Osteocyte (in vitro differentiated cells): ENCODE measurements at regions not wholly inside any gene's neighbourhood (a gene's known extent, or its start where the extent isn't known, plus 50 kb on each side); places are given as distances from the start of the nearest gene placed in this dataset.

Experiments
- DNase-seq: peaks from one replicate; pipeline ENCODE4 v3.0.0; 2021; ENCODE audit warnings: mixed read lengths; ENCODE audit not compliant: unreplicated experiment; ENCODE audit errors: extremely low spot score
- H3K27ac Mint-ChIP-seq: one replicate; pipeline ENCODE4 v1.8.0; 2021; ENCODE audit warnings: mild to moderate bottlenecking, mixed read lengths; ENCODE audit not compliant: unreplicated experiment
- H3K27me3 Mint-ChIP-seq: one replicate; pipeline ENCODE4 v1.8.0; 2021; ENCODE audit warnings: mixed read lengths; ENCODE audit not compliant: unreplicated experiment
- H3K36me3 Mint-ChIP-seq: one replicate; pipeline ENCODE4 v1.8.0; 2021; ENCODE audit warnings: mixed read lengths; ENCODE audit not compliant: unreplicated experiment
- H3K4me1 Mint-ChIP-seq: one replicate; pipeline ENCODE4 v1.8.0; 2021; ENCODE audit warnings: mixed read lengths; ENCODE audit not compliant: unreplicated experiment
- H3K4me3 Mint-ChIP-seq: one replicate; pipeline ENCODE4 v1.8.0; 2021; ENCODE audit warnings: mild to moderate bottlenecking, moderate library complexity, mixed read lengths; ENCODE audit not compliant: unreplicated experiment
- H3K9me3 Mint-ChIP-seq: one replicate; pipeline ENCODE4 v1.8.0; 2021; ENCODE audit warnings: mixed read lengths; ENCODE audit not compliant: unreplicated experiment
- TF ChIP-seq, protein P1 (sequence below): fragments of 200-600 bp; sonication (generic); IDR thresholded peaks from 2 replicates; pipeline ENCODE4 v1.5.0; 2021; ENCODE audit warnings: antibody characterized with exemption, mild to moderate bottlenecking, moderate library complexity

DNA sequence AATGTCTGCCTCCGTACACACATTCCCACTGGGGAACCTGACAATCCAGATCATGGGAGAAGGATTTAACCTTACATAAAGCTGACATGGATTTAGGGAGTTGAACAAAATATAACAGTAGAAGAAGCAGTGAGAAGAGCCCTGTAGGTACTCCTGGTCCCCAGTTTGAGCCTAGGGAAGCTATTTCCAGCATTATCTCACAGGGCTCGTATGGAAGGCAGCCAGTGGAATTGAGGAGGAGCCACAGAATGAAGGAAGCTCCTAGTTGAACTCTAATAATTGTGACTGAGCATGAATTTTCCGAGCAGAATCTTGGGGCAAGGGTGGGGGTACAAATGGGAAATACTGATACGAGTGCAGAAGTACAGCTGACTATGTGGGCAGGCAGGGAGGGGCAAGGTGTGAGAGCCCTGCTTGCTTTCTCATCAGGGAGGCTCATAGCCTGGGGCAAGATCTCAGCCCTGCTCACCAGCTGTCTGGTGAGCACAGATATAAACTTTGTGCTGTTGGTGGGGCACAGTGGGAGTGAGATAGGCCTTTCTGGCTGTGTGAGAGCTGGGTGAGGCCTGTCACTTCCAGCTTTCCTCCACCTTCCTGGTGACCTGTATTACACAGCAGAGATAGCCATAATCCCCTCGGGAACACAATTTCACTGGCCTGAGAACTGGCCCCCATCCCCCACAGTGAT lies 290.7 kb upstream of the IL12B start:
- Mint-ChIP-seq H3K27ac (no peak overlapping the region), H3K36me3 (peaks cover 2% of the 10 kb centered on the region), H3K4me3 (no peak overlapping the region), H3K4me1 (no peaks in the 10 kb centered on the region), H3K9me3 (peaks cover 27% of the 10 kb centered on the region), H3K27me3 (peaks cover 57% of the 10 kb centered on the region)
- TF ChIP-seq, protein P1, sequence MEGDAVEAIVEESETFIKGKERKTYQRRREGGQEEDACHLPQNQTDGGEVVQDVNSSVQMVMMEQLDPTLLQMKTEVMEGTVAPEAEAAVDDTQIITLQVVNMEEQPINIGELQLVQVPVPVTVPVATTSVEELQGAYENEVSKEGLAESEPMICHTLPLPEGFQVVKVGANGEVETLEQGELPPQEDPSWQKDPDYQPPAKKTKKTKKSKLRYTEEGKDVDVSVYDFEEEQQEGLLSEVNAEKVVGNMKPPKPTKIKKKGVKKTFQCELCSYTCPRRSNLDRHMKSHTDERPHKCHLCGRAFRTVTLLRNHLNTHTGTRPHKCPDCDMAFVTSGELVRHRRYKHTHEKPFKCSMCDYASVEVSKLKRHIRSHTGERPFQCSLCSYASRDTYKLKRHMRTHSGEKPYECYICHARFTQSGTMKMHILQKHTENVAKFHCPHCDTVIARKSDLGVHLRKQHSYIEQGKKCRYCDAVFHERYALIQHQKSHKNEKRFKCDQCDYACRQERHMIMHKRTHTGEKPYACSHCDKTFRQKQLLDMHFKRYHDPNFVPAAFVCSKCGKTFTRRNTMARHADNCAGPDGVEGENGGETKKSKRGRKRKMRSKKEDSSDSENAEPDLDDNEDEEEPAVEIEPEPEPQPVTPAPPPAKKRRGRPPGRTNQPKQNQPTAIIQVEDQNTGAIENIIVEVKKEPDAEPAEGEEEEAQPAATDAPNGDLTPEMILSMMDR, result no peak
- no peak for DNase-seq

DNA sequence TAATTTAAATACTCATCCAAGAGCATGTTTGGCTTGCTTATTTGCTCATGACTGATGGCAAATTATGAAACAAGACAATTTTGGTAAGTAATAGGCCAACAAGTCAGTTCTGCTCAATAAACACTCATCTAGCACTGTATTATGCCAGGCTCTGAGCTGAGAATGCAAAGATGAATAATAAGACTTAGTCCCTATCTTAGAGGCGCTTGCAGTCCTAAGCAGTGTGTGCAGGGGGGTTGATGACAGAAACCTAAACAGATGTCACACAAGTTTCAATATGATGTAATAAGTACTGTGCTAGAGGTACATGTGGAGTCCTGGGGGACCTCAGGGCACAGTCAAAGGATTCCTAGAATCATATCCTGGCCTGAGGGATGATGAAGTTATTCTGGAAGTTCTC lies 287.6 kb upstream of the ADRA1B start:
- H3K9me3 Mint-ChIP-seq, result peaks cover 21% of the 10 kb centered on the region
- TF ChIP-seq, protein P1, result no peak
- H3K36me3 Mint-ChIP-seq, result no peaks in the 10 kb centered on the region
- H3K4me1 Mint-ChIP-seq, result no peaks in the 10 kb centered on the region
- no peak for DNase-seq
- no peak overlapping the region for H3K27ac Mint-ChIP-seq
- peaks cover 50% of the 10 kb centered on the region for H3K27me3 Mint-ChIP-seq
- no peak overlapping the region for H3K4me3 Mint-ChIP-seq

- no peak for DNase-seq
- Mint-ChIP-seq H3K27me3 (peaks cover 47% of the 10 kb centered on the region), H3K36me3 (no peaks in the 10 kb centered on the region), H3K9me3 (peaks cover 17% of the 10 kb centered on the region), H3K27ac (no peak overlapping the region), H3K4me3 (no peak overlapping the region), H3K4me1 (no peaks in the 10 kb centered on the region)
- TF ChIP-seq, protein P1, result no peak
These were observed 287.1 kb upstream of the ADRA1B start for GRCh38 chr5:159629158-159629557.

DNA sequence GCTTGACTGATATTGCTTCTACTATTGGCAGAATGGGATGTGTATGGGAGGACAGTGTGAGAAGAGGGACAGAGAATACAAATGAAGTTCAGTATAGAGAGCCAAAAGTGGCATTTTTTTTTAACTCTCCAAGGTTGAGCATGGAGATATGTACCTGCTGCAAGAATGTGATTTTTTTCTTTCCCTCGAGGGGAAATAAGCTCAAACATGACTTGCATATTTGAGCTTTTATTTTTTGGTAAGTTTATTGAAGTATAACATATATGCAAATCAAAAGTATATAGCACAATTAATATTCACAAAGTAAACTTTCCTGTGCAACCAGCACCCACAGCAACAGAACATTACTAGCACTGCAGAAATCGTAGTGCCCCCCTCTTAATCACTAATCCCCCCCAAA lies 285.7 kb upstream of the ADRA1B start:
- H3K4me1 Mint-ChIP-seq, result no peaks in the 10 kb centered on the region
- H3K27ac Mint-ChIP-seq, result no peak overlapping the region
- no peak for DNase-seq
- peaks cover 39% of the 10 kb centered on the region for H3K27me3 Mint-ChIP-seq
- H3K36me3 Mint-ChIP-seq, result no peaks in the 10 kb centered on the region
- peaks cover 11% of the 10 kb centered on the region for H3K9me3 Mint-ChIP-seq
- TF ChIP-seq, protein P1, result no peak
- no peak overlapping the region for H3K4me3 Mint-ChIP-seq

- no peaks in the 10 kb centered on the region for H3K36me3 Mint-ChIP-seq
- no peak for DNase-seq
- no peaks in the 10 kb centered on the region for H3K4me1 Mint-ChIP-seq
- H3K4me3 Mint-ChIP-seq, result no peak overlapping the region
- H3K27ac Mint-ChIP-seq, result no peak overlapping the region
- peaks cover 11% of the 10 kb centered on the region for H3K9me3 Mint-ChIP-seq
- TF ChIP-seq, protein P1, result no peak
- peaks cover 42% of the 10 kb centered on the region for H3K27me3 Mint-ChIP-seq
These were observed 285.3 kb upstream of the ADRA1B start for GRCh38 chr5:159631001-159631400.
